ENCODE measurements at regions not wholly inside any gene's neighbourhood (a gene's known extent, or its start where the extent isn't known, plus 50 kb on each side); places are given as distances from the start of the nearest gene placed in this dataset.

- TF ChIP-seq CTCF (IDR thresholded peaks at IDR 0.05) (no peak), POLR2A (IDR thresholded peaks at IDR 0.05) (no peak)
Measured at GRCh38 chr6:88402909-88403308, 236.8 kb upstream of the CNR1 start.

All from Peyer's patch (tissue), 4 donors.